Ishikawa (cell line): ENCODE measurements at regions not wholly inside any gene's neighbourhood (a gene's known extent, or its start where the extent isn't known, plus 50 kb on each side); places are given as distances from the start of the nearest gene placed in this dataset.

Source experiments
- FOXM1 ChIP-seq: IDR thresholded peaks from 2 replicates; pipeline ENCODE4 v1.6.1; 2012; ENCODE audit warnings: low read depth, borderline replicate concordance
- REST ChIP-seq: IDR thresholded peaks from 2 replicates; pipeline ENCODE4 v1.6.1; 2012; ENCODE audit warnings: low read depth, mild to moderate bottlenecking

DNA sequence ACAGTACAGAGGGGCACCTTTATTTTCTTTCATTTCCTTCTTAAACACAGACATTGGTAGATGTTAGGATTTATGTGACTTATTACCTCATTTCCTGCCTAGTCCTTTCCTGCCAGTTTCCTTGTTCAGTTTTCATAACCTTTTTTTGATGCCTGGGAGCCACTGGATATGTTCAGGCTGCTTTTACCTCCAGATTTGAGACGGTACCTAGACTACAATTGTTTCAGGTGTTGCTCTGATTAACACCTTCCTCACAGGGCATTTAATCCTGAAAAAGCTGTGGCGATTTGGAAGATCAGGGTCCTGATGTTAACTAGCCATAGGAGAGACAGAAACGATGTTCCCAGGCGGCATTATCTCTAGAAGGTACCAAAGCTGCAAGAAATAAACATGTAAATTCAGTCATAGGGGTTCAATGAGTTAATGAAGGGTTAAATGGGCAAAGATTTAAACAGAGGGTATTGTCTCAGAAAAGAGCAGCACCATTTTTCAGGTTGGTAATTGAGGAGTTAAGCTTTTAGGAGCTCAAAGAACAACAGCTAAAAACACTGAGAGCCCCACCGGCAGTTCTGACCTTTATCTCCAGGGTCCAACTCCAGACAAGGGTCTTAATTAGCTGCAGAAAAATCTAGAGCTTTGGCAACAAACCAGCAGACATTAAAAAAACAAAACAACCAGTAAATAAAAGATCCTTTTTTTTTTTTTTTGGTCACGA, 93.3 kb downstream of the HRH4 start:
- TF ChIP-seq REST (no peak), FOXM1 (no peak)
